ENCODE measurements at regions not wholly inside any gene's neighbourhood (a gene's known extent, or its start where the extent isn't known, plus 50 kb on each side); places are given as distances from the start of the nearest gene placed in this dataset.

GRCh38 chr2:145256551-145256950 lies 736.6 kb upstream of the ZEB2 start:
- Histone ChIP-seq H3K27ac (ENCODE audit: low read depth in 2 of 2, low read length in 2 of 2) (no peak overlapping the region), H3K4me3 (ENCODE audit: low read length in 3 of 3) (no peak overlapping the region), H3K36me3 (ENCODE audit: control insufficient read depth in 2 of 3, insufficient read depth in 3 of 3, low read length in 3 of 3) (no peaks in the 10 kb centered on the region), H3K4me1 (ENCODE audit: control insufficient read depth in 2 of 3, insufficient read depth in 2 of 3, low read depth in 1 of 3, low read length in 3 of 3) (no peaks in the 10 kb centered on the region), H3K9me3 (ENCODE audit: control insufficient read depth in 2 of 3, insufficient read depth in 1 of 3, low read length in 3 of 3) (no peaks in the 10 kb centered on the region), H3K9ac (ENCODE audit: low read length in 3 of 3) (no peak overlapping the region), H3K27me3 (ENCODE audit: control insufficient read depth, insufficient read depth, low read length) (no peaks in the 10 kb centered on the region)
- DNase-seq: no peak
- no peak for TF ChIP-seq CTCF (IDR thresholded peaks at IDR 0.05; ENCODE audit: borderline replicate concordance, extremely low read depth, insufficient read depth)
- no peak for FAIRE-seq
- intact Hi-C loops (cut with DNase I): no loop called here

- FAIRE-seq: no peak
These were observed 734.4 kb upstream of the ZEB2 start for GRCh38 chr2:145254291-145254690.

GRCh38 chr2:145253492-145253891 lies 733.6 kb upstream of the ZEB2 start:
- H3K27me3 ChIP-seq (ENCODE audit: control insufficient read depth, insufficient read depth, low read length): no peaks in the 10 kb centered on the region
- no peaks in the 10 kb centered on the region for H3K9me3 ChIP-seq (ENCODE audit: control insufficient read depth in 2 of 3, insufficient read depth in 1 of 3, low read length in 3 of 3)
- no peak for FAIRE-seq
- no peak overlapping the region for H3K4me3 ChIP-seq (ENCODE audit: low read length in 3 of 3)
- no peak for TF ChIP-seq CTCF (IDR thresholded peaks at IDR 0.05; ENCODE audit: borderline replicate concordance, extremely low read depth, insufficient read depth)
- intact Hi-C loops (cut with DNase I): no loop called here
- no peaks in the 10 kb centered on the region for H3K4me1 ChIP-seq (ENCODE audit: control insufficient read depth in 2 of 3, insufficient read depth in 2 of 3, low read depth in 1 of 3, low read length in 3 of 3)
- DNase-seq: no peak
- no peak overlapping the region for H3K9ac ChIP-seq (ENCODE audit: low read length in 3 of 3)
- H3K36me3 ChIP-seq (ENCODE audit: control insufficient read depth in 2 of 3, insufficient read depth in 3 of 3, low read length in 3 of 3): no peaks in the 10 kb centered on the region
- no peak overlapping the region for H3K27ac ChIP-seq (ENCODE audit: low read depth in 2 of 2, low read length in 2 of 2)

More at GRCh38 chr2:145254291-145254690, 734.4 kb upstream of the ZEB2 start:
- no peak overlapping the region for H3K27ac ChIP-seq (ENCODE audit: low read depth in 2 of 2, low read length in 2 of 2)
- H3K9ac ChIP-seq (ENCODE audit: low read length in 3 of 3): no peak overlapping the region
- no peak overlapping the region for H3K4me3 ChIP-seq (ENCODE audit: low read length in 3 of 3)
- no peak for TF ChIP-seq CTCF (IDR thresholded peaks at IDR 0.05; ENCODE audit: borderline replicate concordance, extremely low read depth, insufficient read depth)
- H3K36me3 ChIP-seq (ENCODE audit: control insufficient read depth in 2 of 3, insufficient read depth in 3 of 3, low read length in 3 of 3): no peaks in the 10 kb centered on the region
- no peak for DNase-seq
- no peaks in the 10 kb centered on the region for H3K27me3 ChIP-seq (ENCODE audit: control insufficient read depth, insufficient read depth, low read length)
- no peaks in the 10 kb centered on the region for H3K4me1 ChIP-seq (ENCODE audit: control insufficient read depth in 2 of 3, insufficient read depth in 2 of 3, low read depth in 1 of 3, low read length in 3 of 3)
- no peaks in the 10 kb centered on the region for H3K9me3 ChIP-seq (ENCODE audit: control insufficient read depth in 2 of 3, insufficient read depth in 1 of 3, low read length in 3 of 3)
- intact Hi-C loops (cut with DNase I): no loop called here

- DNase-seq: no peak
- TF ChIP-seq CTCF (IDR thresholded peaks at IDR 0.05; ENCODE audit: borderline replicate concordance, extremely low read depth, insufficient read depth): no peak
- intact Hi-C loops (cut with DNase I): no loop called here
- no peak overlapping the region for H3K27ac ChIP-seq (ENCODE audit: low read depth in 2 of 2, low read length in 2 of 2)
- H3K4me3 ChIP-seq (ENCODE audit: low read length in 3 of 3): no peak overlapping the region
- H3K9ac ChIP-seq (ENCODE audit: low read length in 3 of 3): no peak overlapping the region
- no peaks in the 10 kb centered on the region for H3K9me3 ChIP-seq (ENCODE audit: control insufficient read depth in 2 of 3, insufficient read depth in 1 of 3, low read length in 3 of 3)
- H3K4me1 ChIP-seq (ENCODE audit: control insufficient read depth in 2 of 3, insufficient read depth in 2 of 3, low read depth in 1 of 3, low read length in 3 of 3): no peaks in the 10 kb centered on the region
- no peaks in the 10 kb centered on the region for H3K27me3 ChIP-seq (ENCODE audit: control insufficient read depth, insufficient read depth, low read length)
- H3K36me3 ChIP-seq (ENCODE audit: control insufficient read depth in 2 of 3, insufficient read depth in 3 of 3, low read length in 3 of 3): no peaks in the 10 kb centered on the region
- FAIRE-seq: no peak
These were observed 725.5 kb upstream of the ZEB2 start for GRCh38 chr2:145245268-145245870.

Measured in kidney (tissue), 13 donors.